GM12878 (cell line): ENCODE measurements at regions not wholly inside any gene's neighbourhood (a gene's known extent, or its start where the extent isn't known, plus 50 kb on each side); places are given as distances from the start of the nearest gene placed in this dataset.

Source experiments
- ATAC-seq: fragments of 200-7000 bp; cut with Tn5 transposase; 3 replicates; pipeline ENCODE4 v1.9.1; 2020; ENCODE audit warnings: mild to moderate bottlenecking, moderate library complexity
- BruUV-seq: library from RNA; stranded (reverse); fragments of 400-500 nt; replicated peaks from 2 replicates; lab custom pipeline; 2021; lab: Mats Ljungman, UMichigan
- CTCF ChIA-PET: fragments of 300-600 bp; sonication (Branson Sonifier 250); formaldehyde crosslinking; extraction: SDS; loops from one replicate; lab custom pipeline; 2021; ENCODE audit warnings: inconsistent platforms; lab: Yijun Ruan, JAX
- POLR2A ChIA-PET: fragments of 350-600 bp; formaldehyde crosslinking; extraction: SDS; loops from one replicate; lab custom pipeline; 2021; ENCODE audit warnings: inconsistent platforms; lab: Charles Lee
- RAD21 ChIA-PET: fragments of 300-600 bp; sonication (Branson Sonifier 250); formaldehyde crosslinking; loops from one replicate; lab custom pipeline; 2023; ENCODE audit warnings: antibody characterized with exemption; ENCODE audit not compliant: unreplicated experiment; lab: Charles Lee
- SMC1A ChIA-PET: fragments of 300-600 bp; sonication (Branson Sonifier 250); formaldehyde crosslinking; loops from one replicate; lab custom pipeline; 2023; ENCODE audit not compliant: unreplicated experiment, uncharacterized antibody; lab: Charles Lee
- DNase-seq: peaks from one replicate; pipeline ENCODE4 v3.0.0-alpha.2; 2011; ENCODE audit warnings: low read depth, low spot score
- FAIRE-seq: peaks from 3 replicates; lab custom pipeline; 2011; peaks lifted over from hg19 to GRCh38; lab: Jason Lieb, UNC
- H2AFZ ChIP-seq: 2 replicates; pipeline ENCODE4 v1.6.0; 2011; ENCODE audit warnings: low read depth, low read length, control low read depth; ENCODE audit not compliant: control insufficient read depth
- H3K27ac ChIP-seq: 2 replicates; pipeline ENCODE4 v1.5.1; 2011; ENCODE audit warnings: control low read depth; ENCODE audit not compliant: control insufficient read depth, insufficient read depth
- H3K27me3 ChIP-seq, 2 experiments: replicated peaks in 1 of 2; 2 replicates each; pipeline versions ENCODE4 v1.6.0 to v1.6.1; 2011; ENCODE audit warnings: low read length in 1 of 2; ENCODE audit not compliant: control insufficient read depth in 2 of 2, insufficient read depth in 2 of 2
- H3K36me3 ChIP-seq, 2 experiments: 2 replicates each; pipeline ENCODE4 v1.5.1; 2011; ENCODE audit warnings: low read length in 1 of 2; ENCODE audit not compliant: control insufficient read depth in 2 of 2, insufficient read depth in 2 of 2
- H3K4me1 ChIP-seq: 2 replicates; pipeline ENCODE4 v1.6.1; 2011; ENCODE audit warnings: mild to moderate bottlenecking, low read length, moderate library complexity, mixed read lengths; ENCODE audit not compliant: control insufficient read depth, insufficient read depth
- H3K4me2 ChIP-seq: 2 replicates; pipeline ENCODE4 v1.6.0; 2011; ENCODE audit warnings: control low read depth; ENCODE audit not compliant: control insufficient read depth, insufficient read depth
- H3K4me3 ChIP-seq: fragments of 200-600 bp; sonication (generic); 2 replicates; pipeline ENCODE4 v1.5.1; 2016
- H3K79me2 ChIP-seq: 2 replicates; pipeline ENCODE4 v1.6.0; 2011; ENCODE audit warnings: low read length; ENCODE audit not compliant: control insufficient read depth, insufficient read depth
- H3K9ac ChIP-seq: 2 replicates; pipeline ENCODE4 v1.8.0; 2011; ENCODE audit warnings: low read length, control low read depth, mixed read lengths; ENCODE audit not compliant: control insufficient read depth, insufficient read depth
- H3K9me3 ChIP-seq: replicated peaks from 3 replicates; pipeline ENCODE4 v1.5.1; 2011; ENCODE audit warnings: mild to moderate bottlenecking, low read length; ENCODE audit not compliant: control insufficient read depth, insufficient read depth
- H4K20me1 ChIP-seq: 2 replicates; pipeline ENCODE4 v1.6.0; 2011; ENCODE audit not compliant: control insufficient read depth, insufficient read depth
- GABPA ChIP-seq: IDR thresholded peaks from 2 replicates; pipeline ENCODE4 v1.6.1; 2014; ENCODE audit warnings: antibody characterized with exemption, low read depth, mild to moderate bottlenecking, inconsistent platforms
- NBN ChIP-seq: fragments of 450-650 bp; IDR thresholded peaks from 2 replicates; pipeline ENCODE4 v1.6.1; 2016
- NFIC ChIP-seq: IDR thresholded peaks from 2 replicates; pipeline ENCODE4 v1.6.1; 2012; ENCODE audit warnings: low read depth, mild to moderate bottlenecking, inconsistent platforms, low read length, moderate library complexity
- STAT1 ChIP-seq: fragments of 450-650 bp; conservative IDR thresholded peaks from 2 replicates; pipeline ENCODE4 v1.6.1; 2014; ENCODE audit warnings: antibody characterized with exemption, mild to moderate bottlenecking
- TCF7 ChIP-seq: IDR thresholded peaks from 2 replicates; pipeline ENCODE4 v1.6.1; 2014; ENCODE audit warnings: antibody characterized with exemption, borderline replicate concordance
- ZNF207 ChIP-seq: fragments of 450-650 bp; IDR thresholded peaks from 2 replicates; pipeline ENCODE4 v1.6.1; 2014; ENCODE audit warnings: antibody characterized with exemption, mild to moderate bottlenecking, borderline replicate concordance
- ZNF24 ChIP-seq: fragments of 450-650 bp; IDR thresholded peaks from 2 replicates; pipeline ENCODE4 v1.6.1; 2017; ENCODE audit warnings: antibody characterized with exemption, mild to moderate bottlenecking
- WGBS: methylation state at CpG from one replicate; pipeline ENCODE4 v1.1.6; 2016; ENCODE audit warnings: low lambda C conversion rate; ENCODE audit not compliant: insufficient replicate concordance, insufficient coverage; ENCODE audit errors: missing lambda C conversion rate; 5-methylcytosine and 5-hydroxymethylcytosine counted together
- in situ Hi-C: fragments of 300-500 bp; cut with MboI; formaldehyde crosslinking; loops from 9 replicates; pipeline ENCODE4 v1.14.3; 2018; ENCODE audit warnings: mixed read lengths
- intact Hi-C: fragments of 100-400 bp; cut with micrococcal nuclease; formaldehyde crosslinking; loops from one replicate; pipeline ENCODE4 v1.14.2; 2022; ENCODE audit not compliant: unreplicated experiment
- TF ChIP-seq, protein P1 (sequence below): fragments of 450-650 bp; IDR thresholded peaks from 2 replicates; pipeline ENCODE4 v1.6.1; 2018; ENCODE audit warnings: borderline replicate concordance, mild to moderate bottlenecking; ENCODE audit not compliant: partially characterized antibody
- TF ChIP-seq, protein P2 (sequence below): fragments of 450-650 bp; formaldehyde crosslinking; IDR thresholded peaks from 2 replicates; pipeline ENCODE4 v1.4.0; 2022; ENCODE audit warnings: mild to moderate bottlenecking, moderate library complexity

DNA sequence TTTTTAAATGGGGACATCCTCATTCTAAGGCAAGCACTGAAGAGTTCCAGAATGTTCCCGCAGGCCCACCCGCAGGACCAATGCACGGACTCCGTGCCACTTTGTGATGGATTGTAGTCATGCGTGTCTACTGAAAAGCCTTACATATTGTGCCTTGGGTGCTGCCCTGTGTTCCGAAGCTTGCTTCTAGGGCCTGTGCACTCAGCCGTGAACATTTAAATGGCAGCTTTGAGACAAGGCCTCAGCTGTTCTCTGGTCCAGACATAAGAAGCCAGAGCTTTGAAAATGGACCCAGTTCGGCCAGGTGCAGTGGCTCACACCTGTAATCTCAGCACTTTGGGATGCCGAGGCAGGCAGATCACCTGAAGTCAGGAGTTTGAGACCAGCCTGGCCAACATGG lies 75.3 kb upstream of the CACNA1A start:
- H4K20me1 ChIP-seq: no peaks in the 10 kb centered on the region
- BruUV-seq: no TSS peak
- POLR2A ChIA-PET: interaction anchor here (0.5 kb wide), 1 partner anchor 11 kb away, joined by 4 read pairs; no protein-coding TSS in a partner anchor
- peaks cover 1% of the 10 kb centered on the region; the same call in 1 of the 3 replicates for H3K9me3 ChIP-seq
- H3K36me3 ChIP-seq: no peaks in the 10 kb centered on the region
- CTCF ChIA-PET: no interaction called here
- in situ Hi-C loops: no loop called here
- no peaks in the 10 kb centered on the region for H3K4me1 ChIP-seq
- H3K79me2 ChIP-seq: no peaks in the 10 kb centered on the region
- no peak for ATAC-seq
- WGBS: 54% methylated on average over 9 of the region's 9 CpGs
- intact Hi-C loops: no loop called here
- SMC1A ChIA-PET: no interaction called here
- TF ChIP-seq TCF7 (no peak), NFIC (no peak)
- no peak overlapping the region for H3K4me3 ChIP-seq
- RAD21 ChIA-PET: no interaction called here
- H3K27me3 ChIP-seq: no peaks in the 10 kb centered on the region
- no peak overlapping the region for H3K4me2 ChIP-seq
- FAIRE-seq: no peak
- no peak overlapping the region for H3K9ac ChIP-seq
- no peak overlapping the region for H3K27ac ChIP-seq
- no peak for DNase-seq
- H2AFZ ChIP-seq: no peak overlapping the region

DNA sequence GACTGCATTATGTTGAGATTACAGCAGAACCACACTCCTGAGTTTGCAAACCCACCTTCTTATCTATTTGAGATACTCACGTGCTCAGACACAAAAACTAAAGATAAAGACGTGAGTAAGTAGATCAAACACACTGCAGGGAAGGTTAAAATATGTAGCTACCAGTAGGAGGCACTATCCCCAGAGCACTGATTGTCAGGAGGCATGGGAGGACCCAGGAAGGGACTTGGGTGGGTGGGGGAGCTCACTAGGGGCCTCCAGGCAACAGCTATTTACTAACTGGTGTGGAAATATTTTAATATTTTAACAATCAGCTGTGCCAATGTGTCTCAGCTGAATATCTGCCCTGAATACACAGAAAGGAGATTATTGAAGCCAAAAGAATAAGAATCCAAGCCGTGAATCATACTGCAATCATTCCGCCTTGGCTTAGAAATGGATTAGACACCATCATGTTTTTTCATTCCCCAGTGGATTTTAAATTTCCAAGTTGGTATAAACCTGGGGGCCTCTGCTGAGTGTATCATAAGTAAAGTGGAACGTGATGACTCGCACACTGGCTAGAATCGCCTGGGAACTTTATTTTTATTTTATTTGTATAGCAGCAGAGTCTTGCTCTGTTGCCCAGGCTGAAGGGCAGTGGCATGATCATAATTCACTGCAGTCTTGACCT lies 73.2 kb upstream of the CACNA1A start:
- ChIA-PET POLR2A (no interaction called here), RAD21 (no interaction called here), SMC1A (interaction anchor here (1.2 to 1.4 kb wide), 2 partner anchors 11 to 275 kb away, joined by 3 to 4 read pairs; no protein-coding TSS in a partner anchor), CTCF (interaction anchor here (0.5 to 2.9 kb wide), 3 partner anchors 8 to 240 kb away, joined by 3 to 24 read pairs (median 4); no protein-coding TSS in a partner anchor)
- Histone ChIP-seq H3K79me2 (no peaks in the 10 kb centered on the region), H2AFZ (no peak overlapping the region), H3K9ac (no peak overlapping the region), H4K20me1 (no peaks in the 10 kb centered on the region), H3K27me3 (no peaks in the 10 kb centered on the region), H3K27ac (no peak overlapping the region), H3K36me3 (no peaks in the 10 kb centered on the region), H3K4me1 (no peaks in the 10 kb centered on the region), H3K4me3 (no peak overlapping the region), H3K4me2 (no peak overlapping the region), H3K9me3 (peaks cover 1% of the 10 kb centered on the region; the same call in 1 of the 3 replicates)
- FAIRE-seq (no peak), DNase-seq (no peak), ATAC-seq (no peak)
- WGBS: 21% methylated on average over 7 of the region's 7 CpGs
- BruUV-seq: no TSS peak
- intact Hi-C loops: no loop called here
- in situ Hi-C loops: no loop called here
- no peak for TF ChIP-seq ZNF24
- TF ChIP-seq STAT1: no peak
- TF ChIP-seq, protein P1, sequence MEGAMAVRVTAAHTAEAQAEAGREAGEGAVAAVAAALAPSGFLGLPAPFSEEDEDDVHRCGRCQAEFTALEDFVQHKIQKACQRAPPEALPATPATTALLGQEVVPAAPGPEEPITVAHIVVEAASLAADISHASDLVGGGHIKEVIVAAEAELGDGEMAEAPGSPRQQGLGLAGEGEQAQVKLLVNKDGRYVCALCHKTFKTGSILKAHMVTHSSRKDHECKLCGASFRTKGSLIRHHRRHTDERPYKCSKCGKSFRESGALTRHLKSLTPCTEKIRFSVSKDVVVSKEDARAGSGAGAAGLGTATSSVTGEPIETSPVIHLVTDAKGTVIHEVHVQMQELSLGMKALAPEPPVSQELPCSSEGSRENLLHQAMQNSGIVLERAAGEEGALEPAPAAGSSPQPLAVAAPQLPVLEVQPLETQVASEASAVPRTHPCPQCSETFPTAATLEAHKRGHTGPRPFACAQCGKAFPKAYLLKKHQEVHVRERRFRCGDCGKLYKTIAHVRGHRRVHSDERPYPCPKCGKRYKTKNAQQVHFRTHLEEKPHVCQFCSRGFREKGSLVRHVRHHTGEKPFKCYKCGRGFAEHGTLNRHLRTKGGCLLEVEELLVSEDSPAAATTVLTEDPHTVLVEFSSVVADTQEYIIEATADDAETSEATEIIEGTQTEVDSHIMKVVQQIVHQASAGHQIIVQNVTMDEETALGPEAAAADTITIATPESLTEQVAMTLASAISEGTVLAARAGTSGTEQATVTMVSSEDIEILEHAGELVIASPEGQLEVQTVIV: no peak
- TF ChIP-seq GABPA: no peak
- no peak for TF ChIP-seq ZNF207
- TF ChIP-seq, protein P2, sequence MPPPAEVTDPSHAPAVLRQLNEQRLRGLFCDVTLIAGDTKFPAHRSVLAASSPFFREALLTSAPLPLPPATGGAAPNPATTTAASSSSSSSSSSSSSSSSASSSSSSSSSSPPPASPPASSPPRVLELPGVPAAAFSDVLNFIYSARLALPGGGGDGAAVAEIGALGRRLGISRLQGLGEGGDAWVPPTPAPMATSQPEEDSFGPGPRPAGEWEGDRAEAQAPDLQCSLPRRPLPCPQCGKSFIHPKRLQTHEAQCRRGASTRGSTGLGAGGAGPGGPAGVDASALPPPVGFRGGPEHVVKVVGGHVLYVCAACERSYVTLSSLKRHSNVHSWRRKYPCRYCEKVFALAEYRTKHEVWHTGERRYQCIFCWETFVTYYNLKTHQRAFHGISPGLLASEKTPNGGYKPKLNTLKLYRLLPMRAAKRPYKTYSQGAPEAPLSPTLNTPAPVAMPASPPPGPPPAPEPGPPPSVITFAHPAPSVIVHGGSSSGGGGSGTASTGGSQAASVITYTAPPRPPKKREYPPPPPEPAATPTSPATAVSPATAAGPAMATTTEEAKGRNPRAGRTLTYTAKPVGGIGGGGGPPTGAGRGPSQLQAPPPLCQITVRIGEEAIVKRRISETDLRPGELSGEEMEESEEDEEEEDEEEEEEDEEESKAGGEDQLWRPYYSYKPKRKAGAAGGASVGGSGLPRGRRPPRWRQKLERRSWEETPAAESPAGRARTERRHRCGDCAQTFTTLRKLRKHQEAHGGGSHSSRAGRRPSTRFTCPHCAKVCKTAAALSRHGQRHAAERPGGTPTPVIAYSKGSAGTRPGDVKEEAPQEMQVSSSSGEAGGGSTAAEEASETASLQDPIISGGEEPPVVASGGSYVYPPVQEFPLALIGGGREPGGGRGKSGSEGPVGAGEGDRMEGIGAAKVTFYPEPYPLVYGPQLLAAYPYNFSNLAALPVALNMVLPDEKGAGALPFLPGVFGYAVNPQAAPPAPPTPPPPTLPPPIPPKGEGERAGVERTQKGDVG (CRISPR knock-in tag): no peak
- no peak for TF ChIP-seq NBN
